Cardiac muscle cell (in vitro differentiated cells and primary cell): ENCODE measurements at regions not wholly inside any gene's neighbourhood (a gene's known extent, or its start where the extent isn't known, plus 50 kb on each side); places are given as distances from the start of the nearest gene placed in this dataset.

Experiments used
- DNase-seq, 2 donors: peaks; one replicate each; pipeline versions ENCODE4 v3.0.0 to v3.0.0-alpha.2; 2010 to 2017; ENCODE audit warnings: low read depth in 1 of 2, low spot score in 1 of 2
- H3K27ac ChIP-seq: fragments of 200-600 bp; sonication (generic); 2 replicates; pipeline ENCODE4 v1.5.1; 2016
- H3K27me3 ChIP-seq: fragments of 200-600 bp; sonication (generic); 2 replicates; pipeline ENCODE4 v1.6.0; 2016; ENCODE audit warnings: control low read depth
- H3K36me3 ChIP-seq: fragments of 200-600 bp; sonication (generic); 2 replicates; pipeline ENCODE4 v1.5.1; 2016; ENCODE audit warnings: control low read depth
- H3K4me1 ChIP-seq: fragments of 200-600 bp; sonication (generic); 2 replicates; pipeline ENCODE4 v1.8.1; 2017; ENCODE audit warnings: low read depth, mild to moderate bottlenecking, mixed run types
- H3K4me3 ChIP-seq: fragments of 200-600 bp; sonication (generic); 2 replicates; pipeline ENCODE4 v1.5.1; 2016; ENCODE audit warnings: mild to moderate bottlenecking
- H3K9me3 ChIP-seq: fragments of 200-600 bp; sonication (generic); 2 replicates; pipeline ENCODE4 v1.5.1; 2017; ENCODE audit warnings: low read depth, mild to moderate bottlenecking, control low read depth
- CTCF ChIP-seq: IDR thresholded peaks from 2 replicates; pipeline ENCODE4 v1.5.1; 2012; ENCODE audit warnings: low read depth, mild to moderate bottlenecking, low read length

GRCh38 chr5:63230754-63231153 lies 652.1 kb downstream of the LRRC70 start:
- no peak for TF ChIP-seq CTCF
- no peak overlapping the region for H3K4me3 ChIP-seq
- H3K27ac ChIP-seq = no peak overlapping the region
- DNase-seq = no peak
- no peaks in the 10 kb centered on the region for H3K9me3 ChIP-seq
- no peaks in the 10 kb centered on the region for H3K27me3 ChIP-seq
- H3K36me3 ChIP-seq = no peaks in the 10 kb centered on the region
- H3K4me1 ChIP-seq = no peaks in the 10 kb centered on the region

GRCh38 chr5:63228154-63228553 lies 649.5 kb downstream of the LRRC70 start:
- no peaks in the 10 kb centered on the region for H3K36me3 ChIP-seq
- H3K27me3 ChIP-seq = no peaks in the 10 kb centered on the region
- no peaks in the 10 kb centered on the region for H3K9me3 ChIP-seq
- no peak overlapping the region for H3K27ac ChIP-seq
- no peaks in the 10 kb centered on the region for H3K4me1 ChIP-seq
- H3K4me3 ChIP-seq = no peak overlapping the region
- TF ChIP-seq CTCF = no peak
- no peak for DNase-seq

GRCh38 chr5:63220244-63220643 lies 641.6 kb downstream of the LRRC70 start:
- Histone ChIP-seq H3K27ac (no peak overlapping the region), H3K4me3 (no peak overlapping the region), H3K4me1 (no peaks in the 10 kb centered on the region), H3K27me3 (no peaks in the 10 kb centered on the region), H3K36me3 (no peaks in the 10 kb centered on the region), H3K9me3 (no peaks in the 10 kb centered on the region)
- no peak for DNase-seq
- TF ChIP-seq CTCF = no peak

GRCh38 chr5:63217422-63217821 lies 638.8 kb downstream of the LRRC70 start:
- H3K9me3 ChIP-seq = no peaks in the 10 kb centered on the region
- H3K27me3 ChIP-seq = no peaks in the 10 kb centered on the region
- H3K27ac ChIP-seq = no peak overlapping the region
- no peak overlapping the region for H3K4me3 ChIP-seq
- no peaks in the 10 kb centered on the region for H3K4me1 ChIP-seq
- no peaks in the 10 kb centered on the region for H3K36me3 ChIP-seq
- TF ChIP-seq CTCF = no peak
- no peak for DNase-seq

GRCh38 chr5:63213256-63213655 lies 634.6 kb downstream of the LRRC70 start:
- no peaks in the 10 kb centered on the region for H3K36me3 ChIP-seq
- no peak for DNase-seq
- no peaks in the 10 kb centered on the region for H3K27me3 ChIP-seq
- no peak overlapping the region for H3K27ac ChIP-seq
- H3K9me3 ChIP-seq = no peaks in the 10 kb centered on the region
- H3K4me3 ChIP-seq = no peak overlapping the region
- TF ChIP-seq CTCF = no peak
- H3K4me1 ChIP-seq = no peaks in the 10 kb centered on the region
